Peyer's patch (tissue), 4 donors: ENCODE measurements at regions not wholly inside any gene's neighbourhood (a gene's known extent, or its start where the extent isn't known, plus 50 kb on each side); places are given as distances from the start of the nearest gene placed in this dataset.

Experiments
- DNase-seq, 3 donors: peaks; one replicate each; pipeline ENCODE4 v3.0.0-alpha.2; 2017 to 2019
- H3K27ac ChIP-seq, 4 donors: fragments of 200-600 bp; sonication (generic); one replicate each; pipeline ENCODE4 v1.5.1; 2016 to 2019
- H3K27me3 ChIP-seq, 2 donors: fragments of 200-600 bp; sonication (generic); one replicate each; pipeline ENCODE4 v1.5.1; 2019
- H3K36me3 ChIP-seq, 3 donors: fragments of 200-600 bp; sonication (generic); one replicate each; pipeline ENCODE4 v1.5.1; 2016 to 2019
- H3K4me1 ChIP-seq, 4 donors: fragments of 200-600 bp; sonication (generic); one replicate each; pipeline ENCODE4 v1.5.1; 2016 to 2019
- H3K4me3 ChIP-seq, 4 donors: fragments of 200-600 bp; sonication (generic); 1 replicate in 3 of 4; 2 replicates in 1 of 4; pipeline ENCODE4 v1.5.1; 2016 to 2019; ENCODE audit warnings: mild to moderate bottlenecking in 1 of 4
- H3K9me3 ChIP-seq, 4 donors: fragments of 200-600 bp; sonication (generic); one replicate each; pipeline ENCODE4 v1.5.1; 2016 to 2019; ENCODE audit warnings: mild to moderate bottlenecking in 1 of 4
- CTCF ChIP-seq, 6 experiments: fragments of 450-650 bp in 4 of 6; fragments of 200-600 bp in 2 of 6; sonication (generic) in 1 of 6; IDR thresholded peaks; one replicate each; pipeline ENCODE4 v1.5.1; 2017 to 2019; ENCODE audit warnings: antibody characterized with exemption in 6 of 6, mild to moderate bottlenecking in 3 of 6, moderate library complexity in 1 of 6
- POLR2A ChIP-seq, 2 donors: fragments of 450-650 bp; IDR thresholded peaks; one replicate each; pipeline ENCODE4 v1.5.1; 2017; ENCODE audit warnings: antibody characterized with exemption in 2 of 2, mild to moderate bottlenecking in 2 of 2, moderate library complexity in 2 of 2

- Histone ChIP-seq H3K9me3 (no peaks in the 10 kb centered on the region), H3K4me1 (no peaks in the 10 kb centered on the region), H3K36me3 (no peaks in the 10 kb centered on the region), H3K4me3 (no peak overlapping the region), H3K27me3 (no peaks in the 10 kb centered on the region), H3K27ac (no peak overlapping the region)
- TF ChIP-seq CTCF (IDR thresholded peaks at IDR 0.05) (no peak), POLR2A (IDR thresholded peaks at IDR 0.05) (no peak)
- no peak for DNase-seq
Measured at GRCh38 chr4:26204249-26204825, 116.5 kb upstream of the RBPJ start.

- H3K4me3 ChIP-seq: no peak overlapping the region
- H3K27me3 ChIP-seq: no peaks in the 10 kb centered on the region
- H3K27ac ChIP-seq: no peak overlapping the region
- no peaks in the 10 kb centered on the region for H3K9me3 ChIP-seq
- no peak for DNase-seq
- H3K36me3 ChIP-seq: no peaks in the 10 kb centered on the region
- TF ChIP-seq POLR2A (IDR thresholded peaks at IDR 0.05) (no peak), CTCF (IDR thresholded peaks at IDR 0.05) (no peak)
- no peaks in the 10 kb centered on the region for H3K4me1 ChIP-seq
Measured at GRCh38 chr4:26204911-26205370, 115.9 kb upstream of the RBPJ start.

- Histone ChIP-seq H3K9me3 (no peaks in the 10 kb centered on the region), H3K27ac (no peak overlapping the region), H3K36me3 (no peaks in the 10 kb centered on the region), H3K4me1 (no peaks in the 10 kb centered on the region), H3K27me3 (no peaks in the 10 kb centered on the region), H3K4me3 (no peak overlapping the region)
- TF ChIP-seq CTCF (IDR thresholded peaks at IDR 0.05) (no peak), POLR2A (IDR thresholded peaks at IDR 0.05) (no peak)
- DNase-seq: no peak
Measured at GRCh38 chr4:26206339-26206738, 114.5 kb upstream of the RBPJ start.

- H3K4me1 ChIP-seq: no peaks in the 10 kb centered on the region
- no peaks in the 10 kb centered on the region for H3K9me3 ChIP-seq
- H3K27ac ChIP-seq: no peak overlapping the region
- H3K27me3 ChIP-seq: no peaks in the 10 kb centered on the region
- no peak overlapping the region for H3K4me3 ChIP-seq
- no peaks in the 10 kb centered on the region for H3K36me3 ChIP-seq
- DNase-seq: no peak
- TF ChIP-seq CTCF (IDR thresholded peaks at IDR 0.05): no peak
- no peak for TF ChIP-seq POLR2A (IDR thresholded peaks at IDR 0.05)
Measured at GRCh38 chr4:26206999-26207398, 113.8 kb upstream of the RBPJ start.

GRCh38 chr4:26207631-26208030 lies 113.2 kb upstream of the RBPJ start:
- H3K4me1 ChIP-seq: no peaks in the 10 kb centered on the region
- H3K9me3 ChIP-seq: no peaks in the 10 kb centered on the region
- TF ChIP-seq CTCF (IDR thresholded peaks at IDR 0.05) (no peak), POLR2A (IDR thresholded peaks at IDR 0.05) (no peak)
- no peaks in the 10 kb centered on the region for H3K27me3 ChIP-seq
- H3K36me3 ChIP-seq: no peaks in the 10 kb centered on the region
- no peak overlapping the region for H3K4me3 ChIP-seq
- no peak overlapping the region for H3K27ac ChIP-seq
- no peak for DNase-seq
